H9 (cell line): ENCODE measurements at regions not wholly inside any gene's neighbourhood (a gene's known extent, or its start where the extent isn't known, plus 50 kb on each side); places are given as distances from the start of the nearest gene placed in this dataset.

Experiments used
- DNase-seq: peaks from one replicate; pipeline ENCODE4 v3.0.0-alpha.2; 2017
- H2AFZ ChIP-seq: one replicate; pipeline ENCODE4 v1.6.1; 2013; ENCODE audit warnings: mild to moderate bottlenecking, low read length, control low read depth, moderate library complexity
- H2AK5ac ChIP-seq: 2 replicates; pipeline ENCODE4 v1.6.1; 2013; ENCODE audit warnings: low read length, control low read depth, mixed read lengths; ENCODE audit not compliant: insufficient read length
- H2BK120ac ChIP-seq: one replicate; pipeline ENCODE4 v1.6.1; 2013; ENCODE audit warnings: low read depth, mild to moderate bottlenecking, low read length, control low read depth, inconsistent platforms; ENCODE audit not compliant: poor library complexity, severe bottlenecking
- H2BK12ac ChIP-seq: 2 replicates; pipeline ENCODE4 v1.6.1; 2013; ENCODE audit warnings: low read length, control low read depth, mixed read lengths, low read depth; ENCODE audit not compliant: insufficient read length
- H2BK15ac ChIP-seq: 2 replicates; pipeline ENCODE4 v1.6.1; 2013; ENCODE audit warnings: low read depth, low read length, control low read depth
- H2BK20ac ChIP-seq: one replicate; pipeline ENCODE4 v1.6.1; 2013; ENCODE audit warnings: low read depth, mild to moderate bottlenecking, low read length, control low read depth, inconsistent platforms; ENCODE audit not compliant: poor library complexity, severe bottlenecking
- H2BK5ac ChIP-seq: 2 replicates; pipeline ENCODE4 v1.6.1; 2013; ENCODE audit warnings: low read length, control low read depth, mixed read lengths; ENCODE audit not compliant: insufficient read length
- H3K14ac ChIP-seq: 2 replicates; pipeline ENCODE4 v1.6.1; 2013; ENCODE audit warnings: low read length, control low read depth; ENCODE audit not compliant: insufficient read depth
- H3K18ac ChIP-seq: 2 replicates; pipeline ENCODE4 v1.6.1; 2013; ENCODE audit warnings: low read depth, mild to moderate bottlenecking, mixed read lengths, low read length, control low read depth; ENCODE audit not compliant: insufficient read length
- H3K23ac ChIP-seq: 2 replicates; pipeline ENCODE4 v1.6.1; 2013; ENCODE audit warnings: low read length, control low read depth, mixed read lengths, low read depth; ENCODE audit not compliant: insufficient read length
- H3K23me2 ChIP-seq: 2 replicates; pipeline ENCODE4 v1.6.1; 2013; ENCODE audit warnings: low read depth, mild to moderate bottlenecking, mixed read lengths, low read length, control low read depth; ENCODE audit not compliant: insufficient read length, poor library complexity, severe bottlenecking
- H3K27ac ChIP-seq: 2 replicates; pipeline ENCODE4 v1.5.1; 2013; ENCODE audit warnings: low read length, control low read depth, mixed read lengths, low read depth; ENCODE audit not compliant: insufficient read length
- H3K27me3 ChIP-seq: 2 replicates; pipeline ENCODE4 v1.6.1; 2013; ENCODE audit warnings: low read length, control low read depth, inconsistent platforms; ENCODE audit not compliant: insufficient read depth
- H3K4ac ChIP-seq: 2 replicates; pipeline ENCODE4 v1.6.1; 2013; ENCODE audit warnings: low read depth, mild to moderate bottlenecking, control low read depth, inconsistent platforms, low read length, moderate library complexity
- H3K4me1 ChIP-seq: 2 replicates; pipeline ENCODE4 v1.6.1; 2013; ENCODE audit warnings: low read length, control low read depth, inconsistent platforms; ENCODE audit not compliant: insufficient read depth
- H3K4me2 ChIP-seq: 2 replicates; pipeline ENCODE4 v1.6.1; 2013; ENCODE audit warnings: low read length, control low read depth, mixed read lengths; ENCODE audit not compliant: insufficient read length, insufficient read depth
- H3K56ac ChIP-seq: 2 replicates; pipeline ENCODE4 v1.6.1; 2013; ENCODE audit warnings: low read depth, mild to moderate bottlenecking, mixed read lengths, low read length, control low read depth; ENCODE audit not compliant: insufficient read length
- H3K79me1 ChIP-seq: 2 replicates; pipeline ENCODE4 v1.6.1; 2013; ENCODE audit warnings: low read depth, mild to moderate bottlenecking, moderate library complexity, low read length, control low read depth, inconsistent platforms; ENCODE audit not compliant: insufficient read depth, poor library complexity, severe bottlenecking
- H3K79me2 ChIP-seq: 2 replicates; pipeline ENCODE4 v1.6.1; 2013; ENCODE audit warnings: low read length, control low read depth, inconsistent platforms; ENCODE audit not compliant: insufficient read depth
- H3K9ac ChIP-seq: 2 replicates; pipeline ENCODE4 v1.6.1; 2013; ENCODE audit warnings: low read length, control low read depth, mixed read lengths; ENCODE audit not compliant: insufficient read length; ENCODE audit errors: extremely low read depth
- H3K9me3 ChIP-seq: one replicate; pipeline ENCODE4 v1.6.1; 2013; ENCODE audit warnings: low read depth, low read length, inconsistent platforms; ENCODE audit not compliant: control insufficient read depth
- H3T11ph ChIP-seq: one replicate; pipeline ENCODE4 v1.6.1; 2013; ENCODE audit warnings: mild to moderate bottlenecking, low read length, control low read depth, inconsistent platforms
- H4K20me1 ChIP-seq: one replicate; pipeline ENCODE4 v1.6.1; 2013; ENCODE audit not compliant: control insufficient read depth, insufficient read length, insufficient read depth
- H4K5ac ChIP-seq: 2 replicates; pipeline ENCODE4 v1.6.1; 2013; ENCODE audit warnings: low read depth, mild to moderate bottlenecking, mixed read lengths, low read length, control low read depth; ENCODE audit not compliant: insufficient read length
- H4K8ac ChIP-seq: replicated peaks from 2 replicates; pipeline ENCODE4 v1.6.1; 2013; ENCODE audit warnings: low read length, control low read depth, mixed read lengths, low read depth; ENCODE audit not compliant: insufficient read length
- H4K91ac ChIP-seq: 2 replicates; pipeline ENCODE4 v1.6.1; 2013; ENCODE audit warnings: low read depth, mild to moderate bottlenecking, moderate library complexity, mixed read lengths, low read length, control low read depth; ENCODE audit not compliant: insufficient read length
- H3K27ac Mint-ChIP-seq, 3 experiments: 2 replicates in 2 of 3; 3 replicates in 1 of 3; pipeline ENCODE4 v1.8.0; 2020 to 2021; ENCODE audit warnings: mixed read lengths in 3 of 3, mild to moderate bottlenecking in 1 of 3, moderate library complexity in 1 of 3
- H3K27me3 Mint-ChIP-seq: 2 replicates; pipeline ENCODE4 v1.8.0; 2021; ENCODE audit warnings: low read depth, mild to moderate bottlenecking, moderate library complexity, mixed read lengths
- H3K36me3 Mint-ChIP-seq, 3 experiments: 2 replicates in 2 of 3; 3 replicates in 1 of 3; pipeline ENCODE4 v1.8.0; 2020 to 2021; ENCODE audit warnings: low read depth in 3 of 3, mixed read lengths in 3 of 3; ENCODE audit not compliant: insufficient read depth in 1 of 3
- H3K4me1 Mint-ChIP-seq, 2 experiments: 2 replicates each; pipeline ENCODE4 v1.8.0; 2020; ENCODE audit warnings: mixed read lengths in 2 of 2
- H3K4me3 Mint-ChIP-seq, 2 experiments: 2 replicates in 1 of 2; 3 replicates in 1 of 2; pipeline ENCODE4 v1.8.0; 2020 to 2021; ENCODE audit warnings: mild to moderate bottlenecking in 2 of 2, mixed read lengths in 2 of 2, moderate library complexity in 1 of 2
- H3K9me3 Mint-ChIP-seq, 2 experiments: 2 replicates in 1 of 2; 3 replicates in 1 of 2; pipeline ENCODE4 v1.8.0; 2020; ENCODE audit warnings: mild to moderate bottlenecking in 2 of 2, mixed read lengths in 2 of 2, moderate library complexity in 1 of 2
- CTCF ChIP-seq: fragments of 200-600 bp; sonication (generic); conservative IDR thresholded peaks from 3 replicates; pipeline ENCODE4 v1.8.0; 2021; ENCODE audit warnings: antibody characterized with exemption, mild to moderate bottlenecking
- WGBS: extraction: QIAGEN DNeasy Blood & Tissue Kit; methylation state at CpG from one replicate; pipeline ENCODE4 v1.1.7; 2013; ENCODE audit warnings: missing lambda C conversion rate, low lambda C conversion rate, mixed read lengths; ENCODE audit not compliant: insufficient read length; ENCODE audit errors: extremely low coverage; 5-methylcytosine and 5-hydroxymethylcytosine counted together

- no peak overlapping the region for H3K4me3 Mint-ChIP-seq
These were observed 678.7 kb downstream of the MAT2B start for GRCh38 chr5:164184158-164184557.

More at GRCh38 chr5:164184158-164184557, 678.7 kb downstream of the MAT2B start:
- H3K79me1 ChIP-seq, result no peaks in the 10 kb centered on the region
- H3K79me2 ChIP-seq, result no peaks in the 10 kb centered on the region
- H2AK5ac ChIP-seq, result no peak overlapping the region
- H2AFZ ChIP-seq, result peak overlapping the region; percentile 45
- H3K9me3 ChIP-seq, result no peaks in the 10 kb centered on the region
- no peak overlapping the region for H3K14ac ChIP-seq
- peaks cover 7% of the 10 kb centered on the region; the same call in 1 of the 2 replicates for H3K4me1 ChIP-seq
- no peaks in the 10 kb centered on the region for H3K36me3 Mint-ChIP-seq
- H3K9me3 Mint-ChIP-seq, result no peaks in the 10 kb centered on the region
- no peak overlapping the region for H2BK15ac ChIP-seq
- H4K5ac ChIP-seq, result no peak overlapping the region
- H2BK5ac ChIP-seq, result no peak overlapping the region
- peak overlapping the region; percentile 65 for H3K27ac ChIP-seq
- H3T11ph ChIP-seq, result peak overlapping the region; percentile 53
- DNase-seq, result no peak
- H2BK20ac ChIP-seq, result no peak overlapping the region
- no peak overlapping the region for H2BK12ac ChIP-seq
- H2BK120ac ChIP-seq, result no peak overlapping the region
- H3K27me3 ChIP-seq, result no peaks in the 10 kb centered on the region
- H3K9ac ChIP-seq, result no peak overlapping the region
- no peak overlapping the region for H3K4me2 ChIP-seq
- no peak overlapping the region for H3K4ac ChIP-seq
- no peak overlapping the region for H3K23ac ChIP-seq
- peak overlapping the region; percentile 92 to 94 (median 92); a peak in 6 of 7 replicates for H3K27ac Mint-ChIP-seq
- no peaks in the 10 kb centered on the region for H3K27me3 Mint-ChIP-seq
- H4K91ac ChIP-seq, result no peak overlapping the region
- no peaks in the 10 kb centered on the region for H4K20me1 ChIP-seq
- H3K23me2 ChIP-seq, result no peaks in the 10 kb centered on the region
- H3K18ac ChIP-seq, result no peak overlapping the region
- no CpG with 5 or more reads among the region's 3 CpGs for WGBS
- no peak overlapping the region for H4K8ac ChIP-seq
- no peak overlapping the region for H3K56ac ChIP-seq
- TF ChIP-seq CTCF, result no peak
- peaks cover 40 to 44% of the 10 kb centered on the region in 2 experiments for H3K4me1 Mint-ChIP-seq
